Muscle layer of colon (tissue), 2 donors: ENCODE measurements at regions not wholly inside any gene's neighbourhood (a gene's known extent, or its start where the extent isn't known, plus 50 kb on each side); places are given as distances from the start of the nearest gene placed in this dataset.

Experiments used
- H3K27ac ChIP-seq: one replicate; pipeline ENCODE4 v1.7.0; 2013; ENCODE audit warnings: low read depth, mild to moderate bottlenecking, low read length, moderate library complexity
- H3K27me3 ChIP-seq, 2 donors: one replicate each; pipeline ENCODE4 v1.7.0; 2013; ENCODE audit warnings: low read length in 2 of 2, mild to moderate bottlenecking in 2 of 2; ENCODE audit not compliant: insufficient read depth in 2 of 2, control insufficient read depth in 1 of 2
- H3K36me3 ChIP-seq: one replicate; pipeline ENCODE4 v1.7.0; 2013; ENCODE audit warnings: mild to moderate bottlenecking, low read length; ENCODE audit not compliant: insufficient read depth
- H3K4me1 ChIP-seq: one replicate; pipeline ENCODE4 v1.7.0; 2013; ENCODE audit warnings: mild to moderate bottlenecking, low read length; ENCODE audit not compliant: insufficient read depth
- H3K4me3 ChIP-seq, 2 donors: one replicate each; pipeline ENCODE4 v1.7.0; 2013; ENCODE audit warnings: low read length in 2 of 2, low read depth in 1 of 2, mild to moderate bottlenecking in 1 of 2, moderate library complexity in 1 of 2
- H3K9ac ChIP-seq: one replicate; pipeline ENCODE4 v1.7.0; 2013; ENCODE audit warnings: low read length
- H3K9me3 ChIP-seq: one replicate; pipeline ENCODE4 v1.7.0; 2013; ENCODE audit warnings: mild to moderate bottlenecking, low read length
- donor health status: abdominal sarcoma.
- donor health status: Adenocarcinoma of cecum.

- no peaks in the 10 kb centered on the region for H3K36me3 ChIP-seq
- no peak overlapping the region for H3K27ac ChIP-seq
- H3K27me3 ChIP-seq = no peaks in the 10 kb centered on the region
- no peaks in the 10 kb centered on the region for H3K9me3 ChIP-seq
- no peak overlapping the region for H3K4me3 ChIP-seq
- H3K9ac ChIP-seq = no peak overlapping the region
- H3K4me1 ChIP-seq = no peaks in the 10 kb centered on the region
These were observed 1186.3 kb downstream of the EFNB2 start for GRCh38 chr13:105349082-105349723.

GRCh38 chr13:105346141-105346775, 1189.2 kb downstream of the EFNB2 start:
- H3K9ac ChIP-seq = no peak overlapping the region
- no peaks in the 10 kb centered on the region for H3K4me1 ChIP-seq
- H3K27ac ChIP-seq = no peak overlapping the region
- H3K27me3 ChIP-seq = no peaks in the 10 kb centered on the region
- H3K4me3 ChIP-seq = no peak overlapping the region
- H3K36me3 ChIP-seq = no peaks in the 10 kb centered on the region
- no peaks in the 10 kb centered on the region for H3K9me3 ChIP-seq

GRCh38 chr13:105345730-105346129, 1189.7 kb downstream of the EFNB2 start:
- Histone ChIP-seq H3K36me3 (no peaks in the 10 kb centered on the region), H3K9me3 (no peaks in the 10 kb centered on the region), H3K27me3 (no peaks in the 10 kb centered on the region), H3K9ac (no peak overlapping the region), H3K27ac (no peak overlapping the region), H3K4me3 (no peak overlapping the region), H3K4me1 (no peaks in the 10 kb centered on the region)

GRCh38 chr13:105345131-105345530, 1190.3 kb downstream of the EFNB2 start:
- no peaks in the 10 kb centered on the region for H3K9me3 ChIP-seq
- no peak overlapping the region for H3K27ac ChIP-seq
- H3K36me3 ChIP-seq = no peaks in the 10 kb centered on the region
- no peaks in the 10 kb centered on the region for H3K4me1 ChIP-seq
- no peak overlapping the region for H3K4me3 ChIP-seq
- no peak overlapping the region for H3K9ac ChIP-seq
- no peaks in the 10 kb centered on the region for H3K27me3 ChIP-seq

- Histone ChIP-seq H3K27ac (no peak overlapping the region), H3K4me1 (no peaks in the 10 kb centered on the region), H3K27me3 (no peaks in the 10 kb centered on the region), H3K9me3 (no peaks in the 10 kb centered on the region), H3K4me3 (no peak overlapping the region), H3K9ac (no peak overlapping the region), H3K36me3 (no peaks in the 10 kb centered on the region)
These were observed 1192.2 kb downstream of the EFNB2 start for GRCh38 chr13:105343134-105343806.

- Histone ChIP-seq H3K27ac (no peak overlapping the region), H3K4me1 (no peaks in the 10 kb centered on the region), H3K36me3 (no peaks in the 10 kb centered on the region), H3K9ac (no peak overlapping the region), H3K27me3 (no peaks in the 10 kb centered on the region), H3K9me3 (no peaks in the 10 kb centered on the region), H3K4me3 (no peak overlapping the region)
These were observed 1193.1 kb downstream of the EFNB2 start for GRCh38 chr13:105342281-105342820.

GRCh38 chr13:105341758-105342157, 1193.7 kb downstream of the EFNB2 start:
- no peak overlapping the region for H3K9ac ChIP-seq

GRCh38 chr13:105341256-105341655, 1194.2 kb downstream of the EFNB2 start:
- H3K27ac ChIP-seq = no peak overlapping the region
- H3K36me3 ChIP-seq = no peaks in the 10 kb centered on the region
- no peaks in the 10 kb centered on the region for H3K9me3 ChIP-seq
- H3K9ac ChIP-seq = no peak overlapping the region
- H3K27me3 ChIP-seq = no peaks in the 10 kb centered on the region
- H3K4me1 ChIP-seq = no peaks in the 10 kb centered on the region
- H3K4me3 ChIP-seq = no peak overlapping the region

More at GRCh38 chr13:105341758-105342157, 1193.7 kb downstream of the EFNB2 start:
- no peaks in the 10 kb centered on the region for H3K27me3 ChIP-seq
- H3K4me1 ChIP-seq = no peaks in the 10 kb centered on the region
- H3K27ac ChIP-seq = no peak overlapping the region
- no peaks in the 10 kb centered on the region for H3K9me3 ChIP-seq
- no peaks in the 10 kb centered on the region for H3K36me3 ChIP-seq
- no peak overlapping the region for H3K4me3 ChIP-seq

- H3K9me3 ChIP-seq = no peaks in the 10 kb centered on the region
- H3K4me1 ChIP-seq = no peaks in the 10 kb centered on the region
- H3K36me3 ChIP-seq = no peaks in the 10 kb centered on the region
- H3K27ac ChIP-seq = no peak overlapping the region
- no peak overlapping the region for H3K9ac ChIP-seq
- no peak overlapping the region for H3K4me3 ChIP-seq
- no peaks in the 10 kb centered on the region for H3K27me3 ChIP-seq
These were observed 1195.3 kb downstream of the EFNB2 start for GRCh38 chr13:105340061-105340606.

GRCh38 chr13:105338773-105339172, 1196.7 kb downstream of the EFNB2 start:
- no peak overlapping the region for H3K27ac ChIP-seq
- H3K4me3 ChIP-seq = no peak overlapping the region
- no peak overlapping the region for H3K9ac ChIP-seq
- H3K9me3 ChIP-seq = no peaks in the 10 kb centered on the region
- H3K4me1 ChIP-seq = no peaks in the 10 kb centered on the region
- no peaks in the 10 kb centered on the region for H3K36me3 ChIP-seq
- H3K27me3 ChIP-seq = no peaks in the 10 kb centered on the region

- Histone ChIP-seq H3K9ac (no peak overlapping the region), H3K36me3 (no peaks in the 10 kb centered on the region), H3K27ac (no peak overlapping the region), H3K27me3 (no peaks in the 10 kb centered on the region), H3K4me3 (no peak overlapping the region), H3K4me1 (no peaks in the 10 kb centered on the region), H3K9me3 (no peaks in the 10 kb centered on the region)
These were observed 1197.5 kb downstream of the EFNB2 start for GRCh38 chr13:105338006-105338405.
